ENCODE measurements at regions not wholly inside any gene's neighbourhood (a gene's known extent, or its start where the extent isn't known, plus 50 kb on each side); places are given as distances from the start of the nearest gene placed in this dataset.
A peak's percentile ranks its signal among the peaks of the same experiment; 100 is the strongest.
"Not testable (repeated sequence)": the region's sequence is repeated elsewhere in the genome, so short reads cannot be mapped to it uniquely, and the experiment has no call there.

- DNase-seq, result no peak
Measured at GRCh38 chr6:139754898-139755775, 380.7 kb upstream of the CITED2 start.

- no peak for DNase-seq
Measured at GRCh38 chr6:139753198-139753861, 378.9 kb upstream of the CITED2 start.

GRCh38 chr6:139752086-139752485 is 377.6 kb upstream of the CITED2 start:
- peak in 1 of 3 experiments; percentile 70 for DNase-seq

DNA sequence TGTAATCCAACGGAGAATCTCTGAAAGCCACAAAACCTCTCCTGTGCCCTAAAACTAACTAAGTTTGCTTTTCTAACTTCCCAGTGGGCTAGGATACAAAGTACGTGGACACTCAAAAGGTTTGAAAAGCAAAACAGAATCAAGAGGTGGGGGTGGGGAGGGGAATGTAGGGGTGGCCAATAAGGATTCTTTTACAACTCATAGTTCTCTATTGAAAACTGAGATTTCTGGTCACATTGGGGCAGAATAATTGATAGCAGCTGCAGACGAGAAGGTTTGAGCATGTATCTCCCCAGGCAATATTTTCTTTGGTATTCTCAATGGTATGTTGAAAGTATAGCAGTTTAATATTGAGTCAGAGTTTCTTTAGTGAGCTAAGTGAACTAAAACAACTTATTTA is 376.7 kb upstream of the CITED2 start:
- no peak for DNase-seq

DNA sequence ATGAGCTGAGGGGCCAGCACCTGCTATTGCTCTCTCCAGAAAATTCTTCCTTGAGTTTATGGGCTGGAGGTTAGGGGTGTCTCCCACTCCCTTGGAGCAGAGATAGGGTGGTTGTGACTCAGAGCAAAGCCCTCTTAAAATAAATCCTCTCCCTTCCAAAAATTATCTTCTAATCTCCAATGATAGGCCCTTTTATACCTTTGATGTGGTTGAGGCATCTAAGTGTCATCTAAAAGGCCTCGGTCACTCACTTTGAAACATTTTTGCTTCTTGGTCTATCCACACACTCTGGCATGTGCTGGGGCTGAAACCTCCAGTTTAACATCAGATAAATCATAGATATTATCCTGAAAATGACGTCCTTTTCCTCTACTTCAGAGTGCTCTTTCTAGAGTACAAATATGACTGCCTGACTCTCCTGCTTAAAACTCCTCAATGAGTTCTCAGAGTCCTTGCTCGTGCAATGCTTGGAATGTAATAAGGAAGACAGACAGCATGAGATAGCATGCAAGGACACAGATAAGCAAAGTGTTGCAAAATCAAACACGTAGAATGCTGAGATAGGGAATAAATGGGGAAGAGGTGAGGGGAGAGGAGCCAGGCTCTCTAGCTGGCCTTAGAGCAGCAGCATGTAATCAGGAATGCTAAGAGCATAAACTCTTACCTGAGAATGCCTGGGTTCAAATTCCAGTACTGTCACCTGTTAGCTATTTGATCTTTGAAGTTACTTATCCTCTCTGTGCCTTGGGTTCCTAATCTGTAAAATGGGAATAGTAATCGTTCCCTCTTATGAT is 374.1 kb upstream of the CITED2 start:
- DNase-seq, result no peak

DNA sequence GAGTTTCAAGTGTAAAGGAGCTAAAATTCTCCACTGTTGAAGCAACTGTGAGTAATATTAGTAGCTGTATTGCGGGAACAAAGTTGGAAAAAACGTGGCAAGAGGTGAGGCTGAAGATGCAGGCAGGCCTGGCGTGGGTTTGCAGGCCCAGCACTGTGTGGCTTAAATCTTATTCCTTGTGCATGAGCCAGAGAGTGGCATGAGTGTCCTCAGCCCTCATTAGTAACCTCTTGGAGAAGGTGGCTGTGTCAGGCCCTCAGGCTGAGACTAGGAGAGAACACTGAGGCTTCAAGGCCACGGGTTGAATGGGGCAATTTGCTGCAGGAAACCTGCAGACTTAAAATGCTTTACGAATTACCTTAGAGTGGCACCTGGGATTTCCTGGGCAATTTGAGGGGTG is 372.7 kb upstream of the CITED2 start:
- no peak for DNase-seq

DNA sequence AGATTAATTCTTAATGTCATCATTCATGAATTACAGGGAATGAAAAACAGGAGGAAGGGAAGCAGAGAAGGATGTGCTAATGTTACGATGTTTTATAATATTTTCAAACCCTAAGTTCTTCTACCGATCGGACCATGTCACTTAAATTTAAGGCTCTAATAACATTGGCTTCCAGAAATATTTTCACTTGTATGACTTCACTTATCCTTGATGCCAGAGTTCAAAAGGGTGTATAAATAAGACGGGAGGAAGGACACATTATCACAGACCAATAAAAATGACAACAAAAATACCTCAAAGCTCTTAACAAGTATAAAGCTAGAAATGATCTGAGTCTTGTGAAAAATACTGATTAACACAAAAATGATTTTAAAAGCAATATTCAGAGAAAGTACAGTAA is 370.4 kb upstream of the CITED2 start:
- DNase-seq, result no peak

- DNase-seq, result no peak
Measured at GRCh38 chr6:139743664-139744437, 369.4 kb upstream of the CITED2 start.

GRCh38 chr6:139742671-139743070 is 368.2 kb upstream of the CITED2 start:
- peak in 1 of 3 experiments; percentile 23 for DNase-seq

DNA sequence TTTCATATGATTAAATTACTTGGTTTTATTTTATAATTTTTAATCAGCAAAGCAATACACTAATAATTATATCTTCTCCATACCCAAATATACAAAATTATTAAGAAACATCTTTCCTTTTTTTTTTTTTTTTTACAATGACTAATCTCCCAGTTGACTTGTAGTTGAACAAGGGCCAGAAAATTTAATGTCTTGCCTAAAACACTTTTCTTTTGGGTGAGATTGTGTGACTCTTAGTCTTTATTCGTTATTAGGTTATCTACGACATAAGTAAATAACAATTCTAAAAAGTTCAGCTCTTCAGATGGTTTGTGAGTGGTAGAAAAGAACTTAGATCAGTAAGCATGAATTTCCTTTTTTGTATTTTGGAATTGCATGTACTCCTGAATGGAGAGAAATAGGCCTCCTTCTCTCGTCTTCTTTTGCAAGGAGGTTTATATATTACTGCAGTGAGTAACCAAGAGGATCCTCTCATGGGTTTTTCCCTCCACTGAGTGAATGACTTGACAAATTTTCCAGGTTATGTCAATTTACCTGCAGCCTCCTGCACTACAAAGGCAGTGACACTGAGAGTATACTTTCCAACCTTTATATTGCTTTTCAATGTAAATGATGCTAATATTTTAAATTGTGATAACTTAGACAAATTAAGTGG is 364.5 kb upstream of the CITED2 start:
- DNase-seq, result no peak

DNA sequence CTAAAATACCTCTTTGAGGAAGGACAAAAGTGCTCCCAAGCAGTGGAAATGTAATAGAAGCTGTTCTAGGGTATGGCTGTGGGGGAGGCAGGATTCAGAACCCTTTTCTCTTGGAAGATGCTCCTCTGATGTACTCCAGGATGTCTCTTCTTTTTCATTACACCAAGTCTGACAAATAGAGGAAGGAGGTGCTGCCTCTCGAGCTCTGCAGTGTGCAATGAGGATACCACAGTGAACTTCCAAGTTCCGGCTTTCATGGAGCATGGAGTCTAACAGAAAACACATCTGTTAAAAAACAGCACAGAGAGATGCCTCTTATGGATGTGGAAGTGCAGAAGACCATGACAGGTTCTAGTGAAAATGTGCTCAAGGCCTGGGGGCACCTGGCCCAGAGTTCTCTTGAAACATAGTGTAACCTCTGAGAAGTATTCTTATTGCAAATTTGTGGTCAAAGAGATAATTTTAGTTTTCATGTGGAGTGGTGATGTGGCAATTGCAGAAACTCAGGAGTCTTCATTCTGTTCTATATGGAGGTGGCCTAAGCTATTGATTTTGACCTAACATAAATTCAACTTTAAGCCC is 362.0 kb upstream of the CITED2 start:
- DNase-seq, result peak in 1 of 3 experiments; percentile 43

GRCh38 chr6:139732451-139732850 is 358.0 kb upstream of the CITED2 start:
- DNase-seq, result no peak

DNA sequence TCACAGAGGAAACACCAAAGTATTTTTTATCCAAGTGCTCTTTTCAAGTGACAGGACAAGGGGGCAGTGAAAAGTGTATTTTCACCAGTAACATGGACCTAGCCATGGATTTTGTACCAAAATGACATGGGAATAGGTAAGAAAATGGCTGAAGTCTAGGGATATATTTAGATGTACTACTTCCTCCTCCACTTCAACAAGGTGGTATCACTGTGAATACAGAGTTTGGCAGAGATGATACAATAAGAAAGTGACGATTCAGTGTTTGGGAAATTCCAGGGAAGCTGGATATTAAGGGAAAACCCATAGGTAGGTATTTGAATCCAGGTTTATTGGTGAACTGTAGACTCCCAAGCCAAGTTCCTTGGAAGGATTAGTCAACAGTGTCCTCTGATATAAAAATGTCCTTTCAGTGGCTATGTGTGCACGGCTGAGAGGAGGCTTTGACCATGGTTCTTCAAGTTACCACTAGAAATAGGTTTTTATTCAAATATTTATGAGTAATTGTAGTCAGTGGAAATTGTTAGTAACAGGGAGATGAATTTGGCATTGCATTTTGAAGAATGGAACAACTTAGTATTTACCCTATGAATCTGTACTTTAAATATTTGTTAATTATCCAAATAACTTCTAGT is 356.0 kb upstream of the CITED2 start:
- DNase-seq, result no peak

DNA sequence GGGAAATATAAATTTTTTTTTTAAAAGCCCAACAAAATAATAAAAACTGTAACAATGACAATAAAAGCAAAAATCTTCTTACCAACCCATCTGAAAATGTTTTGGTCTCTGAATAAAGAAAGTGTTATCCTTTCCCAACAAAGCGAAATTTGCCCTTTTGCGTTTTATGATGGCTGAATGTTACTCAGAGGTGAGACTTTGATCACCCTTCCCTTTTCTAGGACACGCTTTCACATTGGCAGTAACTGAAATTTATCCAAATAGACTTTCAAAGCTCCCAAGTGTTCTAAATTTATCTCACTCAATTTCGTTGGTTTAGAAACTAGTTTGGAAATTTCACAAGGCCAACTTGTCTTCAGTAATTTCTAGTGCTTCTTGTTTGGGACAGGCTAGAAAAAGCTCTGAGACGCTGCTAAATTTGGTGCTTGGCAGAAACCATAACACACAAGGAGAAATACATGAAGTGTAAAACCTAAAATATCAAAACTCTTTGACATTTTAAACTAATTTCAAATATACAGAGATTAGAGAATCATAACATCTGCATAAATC is 354.5 kb upstream of the CITED2 start:
- no peak for DNase-seq

DNA sequence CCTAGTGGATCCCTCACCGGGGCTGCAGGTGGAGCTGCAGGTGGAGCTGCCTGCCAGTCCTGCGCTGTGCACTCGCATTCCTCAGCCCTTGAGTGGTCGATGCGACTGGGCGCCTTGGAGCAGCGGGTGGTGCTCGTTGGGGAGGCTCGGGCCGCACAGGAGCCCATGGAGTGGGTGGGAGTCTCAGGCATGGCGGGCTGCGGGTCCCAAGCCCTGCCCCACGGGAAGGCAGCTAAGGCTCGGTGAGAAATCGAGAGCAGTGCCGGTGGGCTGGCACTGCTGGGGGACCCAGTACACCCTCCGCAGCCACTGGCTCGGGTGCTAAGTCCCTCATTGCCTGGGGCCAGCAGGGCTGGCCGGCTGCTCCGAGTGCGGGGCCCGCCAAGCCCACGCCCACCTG is 351.8 kb upstream of the CITED2 start:
- DNase-seq, result not testable (repeated sequence)

DNA sequence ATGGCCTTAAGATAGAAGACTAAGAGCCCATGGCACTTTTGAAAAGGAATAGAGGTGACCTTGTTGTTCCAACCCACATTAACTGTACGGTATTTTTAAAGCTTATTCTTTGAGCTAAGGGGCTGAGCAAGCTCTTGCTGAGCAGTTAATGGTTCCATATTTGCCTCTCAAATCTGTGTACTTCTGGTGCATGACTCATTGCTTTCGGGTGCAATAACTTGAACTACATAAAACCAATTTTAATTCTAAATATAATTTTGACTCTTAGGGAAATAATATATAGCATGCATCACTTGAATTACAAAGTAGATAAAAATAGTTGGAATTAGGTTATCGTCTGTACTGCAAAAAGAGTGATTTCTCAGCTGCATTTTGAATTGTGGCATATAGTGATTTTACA is 348.1 kb upstream of the CITED2 start:
- DNase-seq, result no peak

DNA sequence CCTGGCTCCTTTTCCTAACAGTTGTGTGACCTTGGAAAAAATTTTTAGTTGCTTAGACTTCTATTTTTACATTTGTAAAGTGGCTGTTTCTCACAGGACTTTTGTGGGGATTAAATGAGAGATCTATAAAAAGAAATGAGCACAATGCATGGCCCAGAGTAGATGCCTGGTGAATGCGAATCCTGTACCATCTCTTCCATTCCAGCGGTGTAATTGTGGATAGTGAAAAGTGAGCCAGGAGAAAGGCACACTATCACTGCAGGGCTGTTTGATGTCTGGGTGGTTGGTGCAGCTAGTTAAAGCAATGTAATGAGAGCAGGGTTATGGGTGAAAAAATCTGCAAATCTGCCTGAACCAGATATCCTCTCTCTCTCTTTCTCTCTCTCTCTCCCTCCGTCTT is 347.5 kb upstream of the CITED2 start:
- DNase-seq, result no peak

DNA sequence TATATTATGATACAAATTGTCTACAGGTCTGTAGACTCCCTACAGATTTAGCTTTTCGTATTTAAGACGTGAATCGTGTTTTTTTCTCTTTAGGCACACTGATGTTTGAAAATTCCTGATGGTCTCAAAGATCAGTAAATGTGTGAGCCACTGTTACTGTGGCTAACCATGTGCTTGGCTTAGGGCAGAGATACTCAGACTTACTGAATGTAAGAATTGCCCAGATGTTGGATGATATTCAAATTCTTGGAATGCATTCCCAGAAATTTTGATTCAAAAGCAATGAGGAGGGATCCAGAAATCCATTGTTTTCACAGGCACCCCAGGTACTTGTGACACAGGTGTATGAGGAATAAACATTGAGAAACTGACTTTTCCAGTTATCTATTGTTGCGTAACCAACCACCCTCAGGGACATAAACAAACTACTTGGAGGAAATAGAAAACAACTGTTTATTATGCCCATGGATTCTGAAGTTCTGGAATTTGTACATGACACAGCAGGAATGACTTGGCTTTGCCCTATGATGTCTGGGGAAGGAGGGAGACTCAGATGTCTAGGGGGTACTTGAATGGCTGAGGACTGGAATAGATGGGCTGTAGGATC is 339.6 kb upstream of the CITED2 start:
- no peak for DNase-seq

DNA sequence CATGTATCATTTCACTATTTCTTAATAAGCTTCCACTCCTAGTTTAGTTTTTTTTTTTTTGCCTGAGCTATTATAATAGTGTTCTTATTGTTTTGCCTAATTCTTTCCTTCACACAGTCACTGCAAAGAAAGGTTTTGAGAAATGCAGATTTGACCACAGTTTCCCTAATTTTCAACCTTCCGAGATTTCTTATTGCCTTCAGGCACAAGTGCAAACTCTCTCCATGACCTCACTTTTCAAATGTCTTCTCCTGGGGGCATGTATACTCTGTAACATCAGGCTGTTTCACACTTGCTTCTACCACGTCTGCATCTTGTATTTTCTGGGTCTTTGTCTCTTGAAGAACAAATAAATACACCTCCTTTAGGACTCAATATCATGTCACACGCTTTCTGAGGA is 339.0 kb upstream of the CITED2 start:
- DNase-seq, result no peak

DNA sequence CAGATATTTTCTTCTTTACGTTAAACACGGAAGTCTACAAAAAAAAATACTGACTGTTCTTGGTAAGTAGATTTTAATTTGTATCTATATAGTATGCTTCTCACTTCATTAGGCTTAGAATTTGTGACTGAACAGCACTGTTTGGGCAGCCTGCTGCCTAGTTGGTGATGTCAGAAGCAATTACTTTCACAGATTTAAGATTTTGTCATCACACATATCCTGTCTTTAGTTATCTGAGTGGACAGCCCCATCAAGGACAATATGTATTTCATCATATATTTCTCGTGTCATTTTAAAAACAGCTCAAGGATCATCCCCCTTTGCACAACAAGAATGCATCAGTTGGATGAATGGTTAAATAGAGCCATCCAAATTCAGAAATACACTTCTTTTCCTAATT is 338.4 kb upstream of the CITED2 start:
- peak in 1 of 3 experiments; percentile 61 for DNase-seq
